ENCODE measurements at regions not wholly inside any gene's neighbourhood (a gene's known extent, or its start where the extent isn't known, plus 50 kb on each side); places are given as distances from the start of the nearest gene placed in this dataset.

- TF ChIP-seq, protein P1, sequence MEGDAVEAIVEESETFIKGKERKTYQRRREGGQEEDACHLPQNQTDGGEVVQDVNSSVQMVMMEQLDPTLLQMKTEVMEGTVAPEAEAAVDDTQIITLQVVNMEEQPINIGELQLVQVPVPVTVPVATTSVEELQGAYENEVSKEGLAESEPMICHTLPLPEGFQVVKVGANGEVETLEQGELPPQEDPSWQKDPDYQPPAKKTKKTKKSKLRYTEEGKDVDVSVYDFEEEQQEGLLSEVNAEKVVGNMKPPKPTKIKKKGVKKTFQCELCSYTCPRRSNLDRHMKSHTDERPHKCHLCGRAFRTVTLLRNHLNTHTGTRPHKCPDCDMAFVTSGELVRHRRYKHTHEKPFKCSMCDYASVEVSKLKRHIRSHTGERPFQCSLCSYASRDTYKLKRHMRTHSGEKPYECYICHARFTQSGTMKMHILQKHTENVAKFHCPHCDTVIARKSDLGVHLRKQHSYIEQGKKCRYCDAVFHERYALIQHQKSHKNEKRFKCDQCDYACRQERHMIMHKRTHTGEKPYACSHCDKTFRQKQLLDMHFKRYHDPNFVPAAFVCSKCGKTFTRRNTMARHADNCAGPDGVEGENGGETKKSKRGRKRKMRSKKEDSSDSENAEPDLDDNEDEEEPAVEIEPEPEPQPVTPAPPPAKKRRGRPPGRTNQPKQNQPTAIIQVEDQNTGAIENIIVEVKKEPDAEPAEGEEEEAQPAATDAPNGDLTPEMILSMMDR (IDR thresholded peaks at IDR 0.05) = no peak
- TF ChIP-seq POLR2AphosphoS5 (IDR thresholded peaks at IDR 0.05) (no peak), EP300 (IDR thresholded peaks at IDR 0.05) (no peak), POLR2A (IDR thresholded peaks at IDR 0.05) (no peak)
These were observed 81.6 kb downstream of the CCDC185 start for GRCh38 chr1:223474804-223475203.
